GM12874 (cell line): ENCODE measurements at regions not wholly inside any gene's neighbourhood (a gene's known extent, or its start where the extent isn't known, plus 50 kb on each side); places are given as distances from the start of the nearest gene placed in this dataset.

ENCODE experiments used
- CTCF ChIP-seq: IDR thresholded peaks from 2 replicates; pipeline ENCODE4 v1.5.1; 2011; ENCODE audit warnings: low read depth, mild to moderate bottlenecking, control low read depth, low read length, moderate library complexity; ENCODE audit not compliant: insufficient read depth

DNA sequence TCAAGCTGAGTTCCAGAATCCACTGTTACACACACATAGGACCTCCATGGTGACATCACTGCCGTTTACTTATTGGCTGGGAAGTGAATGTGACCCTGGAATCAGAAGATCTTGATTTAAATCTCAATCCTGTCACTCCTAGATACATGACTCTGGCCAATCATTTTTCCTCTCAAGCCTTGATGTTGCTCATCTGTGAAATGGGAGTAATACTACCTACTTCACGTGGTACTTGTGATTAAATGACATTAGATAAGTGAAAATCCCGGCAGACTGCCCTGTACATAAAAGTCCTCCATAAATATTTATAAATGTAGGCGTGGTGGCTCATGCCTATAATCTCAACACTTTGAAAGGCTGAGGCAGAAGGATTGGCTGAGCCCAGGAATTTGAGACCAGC, 88.0 kb upstream of the SVIL start:
- TF ChIP-seq CTCF = no peak

DNA sequence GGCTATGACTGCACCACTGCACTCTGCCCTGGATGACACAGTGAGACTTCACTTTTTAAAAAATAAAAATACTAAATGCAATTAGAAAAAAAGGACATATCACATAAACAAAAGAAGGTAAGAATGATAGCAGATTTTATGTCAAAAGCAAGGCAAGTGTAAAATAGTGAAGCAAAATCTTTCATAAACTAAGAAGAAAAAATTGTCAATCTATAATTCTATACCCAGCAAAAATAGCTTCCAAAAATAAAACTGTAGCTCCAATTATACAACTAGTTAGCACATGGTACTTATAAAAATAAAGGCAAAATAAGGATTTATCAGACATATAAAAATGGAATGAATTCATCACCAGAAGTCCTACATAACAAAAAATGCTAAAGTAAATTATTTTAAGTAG, 85.4 kb upstream of the SVIL start:
- TF ChIP-seq CTCF = no peak

DNA sequence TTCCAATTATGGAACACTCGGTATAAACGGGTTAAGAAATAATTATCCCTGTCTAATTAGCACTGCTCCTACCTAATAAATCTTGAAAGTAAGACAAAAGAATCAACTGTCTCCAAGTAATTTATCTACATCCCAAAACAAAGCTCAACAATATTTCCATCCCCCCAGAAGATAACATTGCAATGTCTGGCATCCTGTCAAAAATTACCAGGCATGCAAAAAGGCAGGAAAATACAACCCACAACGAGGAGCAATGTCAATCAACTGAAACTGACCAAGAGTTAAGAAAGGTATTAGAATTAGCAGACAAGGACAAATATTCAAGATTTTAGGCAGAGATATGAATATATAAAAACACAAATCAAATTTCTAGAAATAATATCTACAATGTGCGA, 84.5 kb upstream of the SVIL start:
- no peak for TF ChIP-seq CTCF

- TF ChIP-seq CTCF = no peak
These were observed 80.5 kb upstream of the SVIL start for GRCh38 chr10:29715296-29715695.

DNA sequence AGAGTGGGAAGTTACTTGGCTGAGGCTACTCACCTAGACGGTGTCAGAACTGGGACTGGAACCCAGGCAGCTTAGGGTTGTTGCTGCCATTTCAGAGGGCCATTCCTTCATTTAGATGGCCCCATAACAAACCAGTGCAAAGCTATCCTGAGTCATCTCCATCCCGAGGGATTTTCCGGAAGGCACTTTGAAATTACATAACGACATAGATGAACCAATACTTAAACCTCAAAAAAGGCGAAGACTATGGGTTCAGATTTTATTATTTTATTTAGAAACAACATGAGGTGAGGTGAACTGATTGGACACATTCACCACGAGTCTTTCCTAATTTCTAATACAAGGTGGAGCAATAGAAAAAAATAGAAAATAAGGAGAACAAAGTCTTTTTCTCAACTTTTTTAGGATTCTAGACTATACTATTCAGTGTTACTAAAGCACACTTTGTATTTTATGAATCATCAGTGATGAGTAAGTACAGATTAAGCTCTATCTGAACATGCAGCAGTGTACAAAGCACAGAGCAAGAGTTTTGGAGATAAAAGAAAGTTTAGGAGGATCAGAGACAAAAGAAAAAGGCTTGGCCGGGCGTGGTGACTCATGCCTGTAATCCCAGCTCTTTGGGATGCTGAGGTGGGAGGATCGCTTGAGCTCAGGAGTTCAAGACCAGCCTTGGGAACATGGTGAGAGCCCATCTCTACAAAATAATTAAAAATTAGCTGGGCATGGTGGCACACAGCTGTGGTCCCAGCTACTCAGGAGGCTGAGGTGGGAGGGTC, 79.5 kb upstream of the SVIL start:
- TF ChIP-seq CTCF = no peak

- no peak for TF ChIP-seq CTCF
These were observed 78.7 kb upstream of the SVIL start for GRCh38 chr10:29713450-29713849.

GRCh38 chr10:29712108-29712507, 77.3 kb upstream of the SVIL start:
- no peak for TF ChIP-seq CTCF
